GM23338 (cell line): ENCODE measurements at regions not wholly inside any gene's neighbourhood (a gene's known extent, or its start where the extent isn't known, plus 50 kb on each side); places are given as distances from the start of the nearest gene placed in this dataset.

Experiments
- CTCF ChIP-seq, 2 experiments: fragments of 200-600 bp in 1 of 2; sonication (generic) in 1 of 2; conservative IDR thresholded peaks; 2 replicates each; pipeline versions ENCODE4 v1.5.1 to v1.6.1; 2016 to 2017; ENCODE audit warnings: antibody characterized with exemption in 2 of 2, low read depth in 2 of 2, mild to moderate bottlenecking in 2 of 2, moderate library complexity in 1 of 2
- EZH2 ChIP-seq: fragments of 200-600 bp; sonication (generic); IDR thresholded peaks from one replicate; pipeline ENCODE4 v1.8.0; 2017; ENCODE audit warnings: antibody characterized with exemption, mild to moderate bottlenecking, low read depth; ENCODE audit not compliant: unreplicated experiment
- POLR2AphosphoS5 ChIP-seq: IDR thresholded peaks from 2 replicates; pipeline ENCODE4 v1.6.1; 2016; ENCODE audit warnings: antibody characterized with exemption, low read depth
- REST ChIP-seq: IDR thresholded peaks from one replicate; pipeline ENCODE4 v1.6.1; 2018; ENCODE audit warnings: antibody characterized with exemption; ENCODE audit not compliant: unreplicated experiment

DNA sequence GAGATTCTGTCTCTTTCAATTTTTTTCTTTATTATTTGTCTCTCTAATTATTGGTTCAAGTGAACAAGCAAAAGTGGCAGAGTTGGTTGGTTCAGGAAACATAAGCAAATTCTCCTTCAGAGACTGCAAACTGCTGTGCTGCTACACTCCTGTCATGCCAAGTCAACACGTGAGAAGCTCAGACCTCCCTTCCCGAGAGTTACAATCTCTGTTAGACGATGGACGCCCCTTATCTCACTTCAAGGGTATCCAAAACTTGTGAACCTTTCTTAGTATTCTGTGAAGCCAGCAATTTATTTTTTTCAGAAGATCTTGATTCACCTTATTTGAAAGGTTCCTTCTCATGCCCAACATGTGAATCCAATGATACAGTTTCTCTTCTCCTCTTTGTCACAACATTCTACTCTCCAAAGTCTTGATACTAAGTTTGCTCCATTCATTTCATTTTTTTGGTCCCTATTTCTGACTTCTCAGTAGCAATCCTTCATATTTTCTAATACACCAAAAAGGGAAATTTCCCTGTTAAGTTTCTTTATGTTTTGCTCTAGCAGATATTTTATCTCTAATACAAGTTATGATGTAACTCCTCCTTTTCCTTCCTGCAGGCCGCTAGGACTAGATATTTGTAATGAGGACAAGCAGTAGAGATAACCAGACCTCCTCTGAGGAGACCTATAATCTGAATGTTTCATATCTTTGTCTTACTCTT lies 448.8 kb upstream of the CITED2 start:
- TF ChIP-seq CTCF (conservative IDR thresholded peaks at IDR 0.05; ENCODE audit: low read depth in 2 of 2), result no peak
- no peak for TF ChIP-seq REST
- TF ChIP-seq POLR2AphosphoS5, result no peak
- no peak for TF ChIP-seq EZH2
